ENCODE measurements at regions not wholly inside any gene's neighbourhood (a gene's known extent, or its start where the extent isn't known, plus 50 kb on each side); places are given as distances from the start of the nearest gene placed in this dataset.
A peak's percentile ranks its signal among the peaks of the same experiment; 100 is the strongest.

GRCh38 chr7:361680-362401 is 71.9 kb downstream of the FOXL3 start:
- no peak for DNase-seq (ENCODE audit: low read depth, low spot score)
- H3K4me3 ChIP-seq (replicated peaks in 1 of 3; ENCODE audit: insufficient read depth in 1 of 3, low read depth in 1 of 3, low read length in 3 of 3) = peak overlapping the region in 1 of 3 experiments; percentile 44

GRCh38 chr7:362402-363096 is 72.6 kb downstream of the FOXL3 start:
- FAIRE-seq (peak; percentile 97), DNase-seq (ENCODE audit: low read depth, low spot score) (peak; percentile 58)
- Histone ChIP-seq H2AFZ (ENCODE audit: low read depth, low read length) (peak overlapping the region; percentile 64), H3K4me3 (replicated peaks in 1 of 3; ENCODE audit: insufficient read depth in 1 of 3, low read depth in 1 of 3, low read length in 3 of 3) (peak overlapping the region in 1 of 3 experiments; percentile 44), H3K27ac (ENCODE audit: insufficient read depth, low read depth, low read length) (peak overlapping the region; percentile 59), H3K36me3 (ENCODE audit: control insufficient read depth in 2 of 2, extremely low read depth in 1 of 2, insufficient read depth in 2 of 2, low read length in 2 of 2) (no peaks in the 10 kb centered on the region), H3K4me1 (ENCODE audit: control insufficient read depth, extremely low read depth, insufficient read depth, low read length) (peaks cover 28% of the 10 kb centered on the region), H3K27me3 (ENCODE audit: control insufficient read depth in 2 of 2, insufficient read depth in 2 of 2, low read length in 2 of 2) (no peaks in the 10 kb centered on the region), H3K9me3 (replicated peaks; ENCODE audit: control insufficient read depth, insufficient read depth, low read length) (no peaks in the 10 kb centered on the region), H3K9ac (replicated peaks; ENCODE audit: extremely low read depth, insufficient read depth, low read length) (peak overlapping the region; percentile 46), H3K4me2 (ENCODE audit: insufficient read depth, low read length) (peak overlapping the region; percentile 73), H4K20me1 (replicated peaks; ENCODE audit: control insufficient read depth, extremely low read depth, insufficient read depth, low read length) (no peaks in the 10 kb centered on the region), H3K9me1 (replicated peaks; ENCODE audit: control insufficient read depth, extremely low read depth, insufficient read depth, low read length) (no peaks in the 10 kb centered on the region), H3K79me2 (ENCODE audit: control insufficient read depth, insufficient read depth, low read length) (no peaks in the 10 kb centered on the region)
- CTCF ChIA-PET = interaction anchor here (0.6 to 1.9 kb wide), 9 partner anchors 8 to 412 kb away, joined by 3 to 8 read pairs (median 3); no protein-coding TSS in a partner anchor
- intact Hi-C loops (cut with micrococcal nuclease) = loop anchor here (1.0 kb wide), 1 partner anchor 11 kb away; no protein-coding TSS in a partner anchor
- TF ChIP-seq POLR2AphosphoS5 (IDR thresholded peaks at IDR 0.05; ENCODE audit: insufficient read depth, low read depth, low read length) (peak; percentile 50), POLR2A (IDR thresholded peaks at IDR 0.05; ENCODE audit: low read depth, low read length) (peak; percentile 62), GATA2 (IDR thresholded peaks at IDR 0.05; ENCODE audit: insufficient read depth, insufficient read length, low read depth, low read length) (peak; percentile 48)
- TF ChIP-seq, protein P1, sequence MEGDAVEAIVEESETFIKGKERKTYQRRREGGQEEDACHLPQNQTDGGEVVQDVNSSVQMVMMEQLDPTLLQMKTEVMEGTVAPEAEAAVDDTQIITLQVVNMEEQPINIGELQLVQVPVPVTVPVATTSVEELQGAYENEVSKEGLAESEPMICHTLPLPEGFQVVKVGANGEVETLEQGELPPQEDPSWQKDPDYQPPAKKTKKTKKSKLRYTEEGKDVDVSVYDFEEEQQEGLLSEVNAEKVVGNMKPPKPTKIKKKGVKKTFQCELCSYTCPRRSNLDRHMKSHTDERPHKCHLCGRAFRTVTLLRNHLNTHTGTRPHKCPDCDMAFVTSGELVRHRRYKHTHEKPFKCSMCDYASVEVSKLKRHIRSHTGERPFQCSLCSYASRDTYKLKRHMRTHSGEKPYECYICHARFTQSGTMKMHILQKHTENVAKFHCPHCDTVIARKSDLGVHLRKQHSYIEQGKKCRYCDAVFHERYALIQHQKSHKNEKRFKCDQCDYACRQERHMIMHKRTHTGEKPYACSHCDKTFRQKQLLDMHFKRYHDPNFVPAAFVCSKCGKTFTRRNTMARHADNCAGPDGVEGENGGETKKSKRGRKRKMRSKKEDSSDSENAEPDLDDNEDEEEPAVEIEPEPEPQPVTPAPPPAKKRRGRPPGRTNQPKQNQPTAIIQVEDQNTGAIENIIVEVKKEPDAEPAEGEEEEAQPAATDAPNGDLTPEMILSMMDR (IDR thresholded peaks at IDR 0.05; ENCODE audit: extremely low read depth in 1 of 2, insufficient read depth in 1 of 2, low read depth in 1 of 2, low read length in 2 of 2) = no peak
- POLR2A ChIA-PET = no interaction called here
- BruUV-seq (replicated peaks) = no TSS peak
- dilution Hi-C loops (cut with MboI; ENCODE audit: extremely low pct_ligation_motif_present, low sequenced_read_pairs) = no loop called here

More at GRCh38 chr7:361680-362401, 71.9 kb downstream of the FOXL3 start:
- TF ChIP-seq JUN (IDR thresholded peaks at IDR 0.05; ENCODE audit: borderline replicate concordance, insufficient read depth, insufficient read length, low read depth) (no peak), EZH2 (IDR thresholded peaks at IDR 0.05; ENCODE audit: borderline replicate concordance, low read depth, low read length, severe bottlenecking) (no peak)
- H3K27ac ChIP-seq (ENCODE audit: insufficient read depth, low read depth, low read length) = peak overlapping the region; percentile 59
- no TSS peak for BruUV-seq (replicated peaks)
- CTCF ChIA-PET = interaction anchor here (0.6 to 1.9 kb wide), 9 partner anchors 7 to 413 kb away, joined by 3 to 8 read pairs (median 3); no protein-coding TSS in a partner anchor
- dilution Hi-C loops (cut with MboI; ENCODE audit: extremely low pct_ligation_motif_present, low sequenced_read_pairs) (no loop called here), intact Hi-C loops (cut with micrococcal nuclease) (loop anchor here (1.0 kb wide), 1 partner anchor 11 kb away; no protein-coding TSS in a partner anchor)
- FAIRE-seq = no peak
- H2AFZ ChIP-seq (ENCODE audit: low read depth, low read length) = peak overlapping the region; percentile 64
- no peaks in the 10 kb centered on the region for H3K9me3 ChIP-seq (replicated peaks; ENCODE audit: control insufficient read depth, insufficient read depth, low read length)
- no peaks in the 10 kb centered on the region for H3K79me2 ChIP-seq (ENCODE audit: control insufficient read depth, insufficient read depth, low read length)
- H3K9ac ChIP-seq (replicated peaks; ENCODE audit: extremely low read depth, insufficient read depth, low read length) = peak overlapping the region; percentile 46
- H3K27me3 ChIP-seq (ENCODE audit: control insufficient read depth in 2 of 2, insufficient read depth in 2 of 2, low read length in 2 of 2) = no peaks in the 10 kb centered on the region
- no peaks in the 10 kb centered on the region for H4K20me1 ChIP-seq (replicated peaks; ENCODE audit: control insufficient read depth, extremely low read depth, insufficient read depth, low read length)
- H3K4me2 ChIP-seq (ENCODE audit: insufficient read depth, low read length) = peak overlapping the region; percentile 73
- no peaks in the 10 kb centered on the region for H3K36me3 ChIP-seq (ENCODE audit: control insufficient read depth in 2 of 2, extremely low read depth in 1 of 2, insufficient read depth in 2 of 2, low read length in 2 of 2)
- POLR2A ChIA-PET = no interaction called here
- H3K4me1 ChIP-seq (ENCODE audit: control insufficient read depth, extremely low read depth, insufficient read depth, low read length) = peaks cover 24% of the 10 kb centered on the region
- no peaks in the 10 kb centered on the region for H3K9me1 ChIP-seq (replicated peaks; ENCODE audit: control insufficient read depth, extremely low read depth, insufficient read depth, low read length)

All from endothelial cell of umbilical vein (primary cell).